ENCODE measurements at regions not wholly inside any gene's neighbourhood (a gene's known extent, or its start where the extent isn't known, plus 50 kb on each side); places are given as distances from the start of the nearest gene placed in this dataset.

DNA sequence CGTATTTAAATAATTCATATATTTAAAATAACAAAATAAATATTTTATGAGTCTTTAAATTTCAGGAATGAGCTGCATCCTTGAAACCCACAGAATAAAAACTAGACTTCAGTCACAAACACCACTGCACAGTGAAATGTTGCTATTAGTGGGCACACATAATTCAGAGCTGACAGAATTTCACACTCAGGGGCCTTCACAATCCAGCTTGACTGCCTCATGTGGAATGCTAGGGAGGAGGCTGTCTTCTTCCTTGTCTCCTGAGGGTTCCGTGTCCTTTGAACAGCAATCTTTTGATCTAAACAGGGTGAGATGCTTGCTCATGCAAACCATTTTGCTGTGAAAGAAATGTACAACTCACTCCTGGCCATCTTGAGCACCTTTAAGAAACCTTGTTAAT lies 346.7 kb downstream of the CCSER2 start:
- Histone ChIP-seq H2BK120ac (ENCODE audit: insufficient read depth, low read length, poor library complexity) (no peak overlapping the region), H3K27ac (ENCODE audit: low read depth, low read length) (no peak overlapping the region), H2BK5ac (ENCODE audit: low read depth, low read length, poor library complexity) (no peak overlapping the region), H3K4ac (ENCODE audit: low read depth, low read length) (no peak overlapping the region), H3K23ac (ENCODE audit: low read length) (no peak overlapping the region), H2BK12ac (ENCODE audit: low read length) (no peak overlapping the region), H2AK5ac (ENCODE audit: low read length) (no peak overlapping the region), H4K12ac (ENCODE audit: low read depth, low read length) (no peak overlapping the region), H2AFZ (ENCODE audit: insufficient read depth, low read length, poor library complexity) (no peak overlapping the region), H3K4me1 (ENCODE audit: control insufficient read depth in 1 of 2, insufficient read depth in 2 of 2, low read length in 2 of 2) (no peaks in the 10 kb centered on the region), H3K9ac (ENCODE audit: low read length) (no peak overlapping the region), H3K27me3 (ENCODE audit: insufficient read depth, low read length) (no peaks in the 10 kb centered on the region), H3K9me3 (ENCODE audit: insufficient read depth, low read depth, low read length) (no peaks in the 10 kb centered on the region), H3K79me1 (ENCODE audit: low read length) (no peaks in the 10 kb centered on the region), H3K4me3 (ENCODE audit: low read depth, low read length) (no peak overlapping the region), H3K79me2 (ENCODE audit: control insufficient read depth, insufficient read depth, low read length, poor library complexity) (no peaks in the 10 kb centered on the region), H4K91ac (ENCODE audit: low read depth, low read length) (no peak overlapping the region), H3K4me2 (ENCODE audit: low read length) (no peak overlapping the region), H4K8ac (ENCODE audit: low read depth, low read length) (no peak overlapping the region), H3K14ac (ENCODE audit: low read length) (no peak overlapping the region), H3K18ac (ENCODE audit: low read length) (no peak overlapping the region), H3K36me3 (ENCODE audit: control insufficient read depth in 1 of 2, insufficient read depth in 2 of 2, low read length in 2 of 2) (no peaks in the 10 kb centered on the region)
- peak in 1 of 2 donors; percentile 37 for DNase-seq
- WGBS (ENCODE audit: extremely low coverage, insufficient coverage, insufficient read length), result no CpG with 5 or more reads among the region's 2 CpGs

DNA sequence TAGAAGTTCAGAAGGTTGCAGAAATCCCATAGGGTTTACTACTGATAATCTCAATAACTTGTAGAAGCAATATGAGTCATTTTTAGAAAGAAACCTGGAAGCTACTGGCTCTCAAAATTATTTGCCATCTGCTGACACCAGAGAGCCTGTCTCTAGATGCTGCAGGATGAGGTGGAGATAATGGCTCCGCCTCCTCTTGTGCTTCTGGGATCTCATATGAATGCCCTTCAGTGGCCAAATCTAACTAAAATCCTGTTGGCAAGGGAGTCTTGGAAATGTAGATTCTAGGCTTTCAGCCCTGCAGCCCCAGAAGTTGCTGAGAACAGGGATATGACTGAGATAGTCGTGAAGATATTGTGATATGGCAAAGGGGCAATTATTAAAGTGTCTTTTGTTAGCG lies 348.1 kb downstream of the CCSER2 start:
- Histone ChIP-seq H3K4ac (ENCODE audit: low read depth, low read length) (no peak overlapping the region), H3K79me1 (ENCODE audit: low read length) (no peaks in the 10 kb centered on the region), H3K18ac (ENCODE audit: low read length) (no peak overlapping the region), H3K27me3 (ENCODE audit: insufficient read depth, low read length) (no peaks in the 10 kb centered on the region), H4K12ac (ENCODE audit: low read depth, low read length) (no peak overlapping the region), H3K79me2 (ENCODE audit: control insufficient read depth, insufficient read depth, low read length, poor library complexity) (no peaks in the 10 kb centered on the region), H3K4me3 (ENCODE audit: low read depth, low read length) (no peak overlapping the region), H2BK5ac (ENCODE audit: low read depth, low read length, poor library complexity) (no peak overlapping the region), H3K4me2 (ENCODE audit: low read length) (no peak overlapping the region), H3K27ac (ENCODE audit: low read depth, low read length) (no peak overlapping the region), H3K14ac (ENCODE audit: low read length) (no peak overlapping the region), H3K9ac (ENCODE audit: low read length) (no peak overlapping the region), H4K8ac (ENCODE audit: low read depth, low read length) (no peak overlapping the region), H3K36me3 (ENCODE audit: control insufficient read depth in 1 of 2, insufficient read depth in 2 of 2, low read length in 2 of 2) (no peaks in the 10 kb centered on the region), H3K4me1 (ENCODE audit: control insufficient read depth in 1 of 2, insufficient read depth in 2 of 2, low read length in 2 of 2) (no peaks in the 10 kb centered on the region), H2BK12ac (ENCODE audit: low read length) (no peak overlapping the region), H2BK120ac (ENCODE audit: insufficient read depth, low read length, poor library complexity) (no peak overlapping the region), H2AFZ (ENCODE audit: insufficient read depth, low read length, poor library complexity) (no peak overlapping the region), H3K23ac (ENCODE audit: low read length) (no peak overlapping the region), H3K9me3 (ENCODE audit: insufficient read depth, low read depth, low read length) (no peaks in the 10 kb centered on the region), H2AK5ac (ENCODE audit: low read length) (no peak overlapping the region), H4K91ac (ENCODE audit: low read depth, low read length) (no peak overlapping the region)
- DNase-seq, result no peak
- no CpG with 5 or more reads among the region's 3 CpGs for WGBS (ENCODE audit: extremely low coverage, insufficient coverage, insufficient read length)

GRCh38 chr10:84681781-84682180 lies 353.4 kb downstream of the CCSER2 start:
- Histone ChIP-seq H2AK5ac (ENCODE audit: low read length) (no peak overlapping the region), H4K91ac (ENCODE audit: low read depth, low read length) (no peak overlapping the region), H3K4ac (ENCODE audit: low read depth, low read length) (no peak overlapping the region), H3K79me2 (ENCODE audit: control insufficient read depth, insufficient read depth, low read length, poor library complexity) (no peaks in the 10 kb centered on the region), H4K12ac (ENCODE audit: low read depth, low read length) (no peak overlapping the region), H3K18ac (ENCODE audit: low read length) (no peak overlapping the region), H2BK5ac (ENCODE audit: low read depth, low read length, poor library complexity) (no peak overlapping the region), H3K4me3 (ENCODE audit: low read depth, low read length) (no peak overlapping the region), H3K27me3 (ENCODE audit: insufficient read depth, low read length) (no peaks in the 10 kb centered on the region), H3K27ac (ENCODE audit: low read depth, low read length) (no peak overlapping the region), H3K23ac (ENCODE audit: low read length) (no peak overlapping the region), H2BK12ac (ENCODE audit: low read length) (no peak overlapping the region), H3K4me1 (ENCODE audit: control insufficient read depth in 1 of 2, insufficient read depth in 2 of 2, low read length in 2 of 2) (no peaks in the 10 kb centered on the region), H3K36me3 (ENCODE audit: control insufficient read depth in 1 of 2, insufficient read depth in 2 of 2, low read length in 2 of 2) (no peaks in the 10 kb centered on the region), H3K9ac (ENCODE audit: low read length) (no peak overlapping the region), H3K4me2 (ENCODE audit: low read length) (no peak overlapping the region), H4K8ac (ENCODE audit: low read depth, low read length) (no peak overlapping the region), H3K79me1 (ENCODE audit: low read length) (no peaks in the 10 kb centered on the region), H3K14ac (ENCODE audit: low read length) (no peak overlapping the region), H2AFZ (ENCODE audit: insufficient read depth, low read length, poor library complexity) (no peak overlapping the region), H2BK120ac (ENCODE audit: insufficient read depth, low read length, poor library complexity) (no peak overlapping the region), H3K9me3 (ENCODE audit: insufficient read depth, low read depth, low read length) (peaks cover 8% of the 10 kb centered on the region)
- no CpG with 5 or more reads among the region's 3 CpGs for WGBS (ENCODE audit: extremely low coverage, insufficient coverage, insufficient read length)
- no peak for DNase-seq

- H3K4ac ChIP-seq (ENCODE audit: low read depth, low read length), result no peak overlapping the region
- no peaks in the 10 kb centered on the region for H3K36me3 ChIP-seq (ENCODE audit: control insufficient read depth in 1 of 2, insufficient read depth in 2 of 2, low read length in 2 of 2)
- no peak overlapping the region for H2BK12ac ChIP-seq (ENCODE audit: low read length)
- no peak overlapping the region for H3K4me3 ChIP-seq (ENCODE audit: low read depth, low read length)
- H2AK5ac ChIP-seq (ENCODE audit: low read length), result no peak overlapping the region
- H2BK5ac ChIP-seq (ENCODE audit: low read depth, low read length, poor library complexity), result no peak overlapping the region
- no peak overlapping the region for H4K91ac ChIP-seq (ENCODE audit: low read depth, low read length)
- H3K9ac ChIP-seq (ENCODE audit: low read length), result no peak overlapping the region
- no peaks in the 10 kb centered on the region for H3K27me3 ChIP-seq (ENCODE audit: insufficient read depth, low read length)
- no peak overlapping the region for H2BK120ac ChIP-seq (ENCODE audit: insufficient read depth, low read length, poor library complexity)
- H3K14ac ChIP-seq (ENCODE audit: low read length), result no peak overlapping the region
- peaks cover 8% of the 10 kb centered on the region for H3K9me3 ChIP-seq (ENCODE audit: insufficient read depth, low read depth, low read length)
- H4K12ac ChIP-seq (ENCODE audit: low read depth, low read length), result no peak overlapping the region
- no peaks in the 10 kb centered on the region for H3K79me2 ChIP-seq (ENCODE audit: control insufficient read depth, insufficient read depth, low read length, poor library complexity)
- no peak overlapping the region for H4K8ac ChIP-seq (ENCODE audit: low read depth, low read length)
- no peak overlapping the region for H3K23ac ChIP-seq (ENCODE audit: low read length)
- H3K4me1 ChIP-seq (ENCODE audit: control insufficient read depth in 1 of 2, insufficient read depth in 2 of 2, low read length in 2 of 2), result no peaks in the 10 kb centered on the region
- DNase-seq, result peak in 1 of 2 donors; percentile 20
- H3K4me2 ChIP-seq (ENCODE audit: low read length), result no peak overlapping the region
- no CpG with 5 or more reads among the region's 2 CpGs for WGBS (ENCODE audit: extremely low coverage, insufficient coverage, insufficient read length)
- H3K18ac ChIP-seq (ENCODE audit: low read length), result no peak overlapping the region
- H2AFZ ChIP-seq (ENCODE audit: insufficient read depth, low read length, poor library complexity), result no peak overlapping the region
- H3K79me1 ChIP-seq (ENCODE audit: low read length), result no peaks in the 10 kb centered on the region
- H3K27ac ChIP-seq (ENCODE audit: low read depth, low read length), result no peak overlapping the region
These were observed 355.2 kb downstream of the CCSER2 start for GRCh38 chr10:84683550-84683949.
